T-helper 2 cell treated with Interferon-gamma antibody and Interleukin-4, amounts not matched to agents 100 ng/mL and 5 ng/mL, for 36 hours (primary cell): ENCODE measurements at regions not wholly inside any gene's neighbourhood (a gene's known extent, or its start where the extent isn't known, plus 50 kb on each side); places are given as distances from the start of the nearest gene placed in this dataset.

Experiments
- intact Hi-C: fragments of 100-400 bp; cut with micrococcal nuclease; formaldehyde crosslinking; loops from one replicate; pipeline ENCODE4 v1.15.1; 2023

GRCh38 chr6:14426281-14426680, 308.7 kb downstream of the CD83 start:
- intact Hi-C loops = no loop called here

GRCh38 chr6:14428269-14428668, 310.7 kb downstream of the CD83 start:
- intact Hi-C loops = no loop called here

DNA sequence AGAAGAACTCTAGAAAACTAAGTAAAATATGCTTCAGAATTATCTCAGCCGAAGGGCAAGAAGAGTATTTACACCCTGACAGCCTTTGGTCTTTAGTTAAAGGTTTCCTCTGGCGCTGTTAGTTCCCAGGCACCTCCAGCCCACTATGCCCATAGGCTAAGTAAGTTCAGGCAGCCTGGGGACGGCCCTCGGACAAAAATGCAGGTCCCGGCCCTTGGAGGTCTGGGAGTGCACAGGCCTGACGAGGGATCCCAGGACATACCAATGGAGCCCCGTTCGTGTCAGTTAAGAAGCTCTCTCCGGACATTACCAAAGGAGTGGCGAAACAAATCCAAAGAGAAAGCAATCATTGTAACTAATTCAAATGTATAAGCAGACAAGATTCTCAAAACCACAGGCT, 311.8 kb downstream of the CD83 start:
- intact Hi-C loops = no loop called here

GRCh38 chr6:14430218-14430617, 312.6 kb downstream of the CD83 start:
- intact Hi-C loops = no loop called here

GRCh38 chr6:14431385-14432330, 314.1 kb downstream of the CD83 start:
- intact Hi-C loops = no loop called here

GRCh38 chr6:14434916-14435690, 317.5 kb downstream of the CD83 start:
- intact Hi-C loops = no loop called here

- intact Hi-C loops = no loop called here
Measured at GRCh38 chr6:14436592-14437132, 319.1 kb downstream of the CD83 start.

- intact Hi-C loops = no loop called here
Measured at GRCh38 chr6:14439419-14439818, 321.8 kb downstream of the CD83 start.

- intact Hi-C loops = no loop called here
Measured at GRCh38 chr6:14440215-14440910, 322.8 kb downstream of the CD83 start.

DNA sequence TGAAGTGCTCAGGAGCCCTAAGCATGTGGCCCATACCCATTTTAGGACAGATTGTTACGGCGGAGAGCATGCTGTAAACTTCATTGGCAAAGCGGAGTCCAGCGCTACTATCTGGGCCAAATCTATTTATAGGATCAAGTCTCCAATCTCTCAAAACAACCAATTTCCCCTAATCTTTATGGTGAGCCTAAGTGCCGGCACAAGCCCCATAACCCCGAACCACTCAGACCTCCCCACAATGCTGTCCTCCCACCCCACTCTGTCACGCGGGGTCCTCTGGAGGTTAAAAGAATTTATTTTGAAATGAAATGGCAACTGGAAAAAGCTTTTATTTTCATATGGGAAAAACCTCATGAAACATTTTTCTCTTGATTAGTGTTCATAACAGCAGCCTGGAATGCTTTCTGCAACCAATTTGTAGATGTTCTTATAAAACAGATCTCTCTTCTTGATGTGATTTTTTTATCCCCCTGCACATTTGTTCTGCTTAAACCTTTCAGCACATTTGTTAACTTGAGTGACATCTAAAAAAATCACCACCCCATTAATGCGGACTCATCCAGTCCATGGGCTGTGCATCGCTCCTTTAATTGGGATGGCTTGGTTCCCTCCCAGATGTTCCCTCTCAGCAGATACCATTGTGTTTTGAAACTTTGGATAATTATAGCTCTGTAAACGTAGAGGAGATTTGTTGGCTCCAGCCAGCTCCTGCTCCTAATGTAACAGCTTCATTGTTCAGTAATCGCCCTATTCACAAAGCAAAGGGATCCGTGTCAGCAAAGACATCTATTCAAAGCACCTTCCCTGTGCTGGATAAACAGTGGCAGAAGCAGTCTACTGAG, 323.6 kb downstream of the CD83 start:
- intact Hi-C loops = no loop called here

GRCh38 chr6:14442242-14442641, 324.7 kb downstream of the CD83 start:
- intact Hi-C loops = no loop called here

DNA sequence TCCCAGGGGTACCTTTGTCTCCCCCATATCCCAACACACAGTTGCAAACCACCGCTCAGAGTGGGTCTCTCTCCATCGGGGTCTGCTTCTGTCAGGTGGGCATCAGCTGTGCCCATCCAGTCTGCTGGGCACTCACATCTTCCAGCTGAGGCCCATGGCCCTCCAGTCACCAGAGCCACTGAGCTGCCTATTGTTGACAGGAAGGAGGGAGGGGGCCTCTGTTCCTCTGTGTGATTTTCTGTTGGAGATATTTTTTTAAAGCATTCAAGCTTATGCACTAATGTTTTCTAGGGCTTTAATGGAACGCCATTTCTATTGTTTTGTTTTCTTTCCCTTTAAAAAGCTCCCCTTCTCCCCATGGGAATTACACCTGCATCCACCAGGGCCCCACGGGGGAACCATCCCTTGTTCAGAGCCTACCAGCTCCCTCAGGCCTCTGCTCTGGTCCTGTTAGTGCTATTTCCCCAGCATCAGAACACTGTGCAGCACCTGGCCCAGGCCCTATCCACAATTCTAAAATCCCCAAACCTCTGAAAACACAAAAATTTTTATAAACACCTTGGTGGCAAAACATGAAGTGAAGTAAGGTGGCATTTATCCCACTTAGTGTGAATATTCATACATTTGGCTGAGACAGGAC, 326.2 kb downstream of the CD83 start:
- intact Hi-C loops = no loop called here

DNA sequence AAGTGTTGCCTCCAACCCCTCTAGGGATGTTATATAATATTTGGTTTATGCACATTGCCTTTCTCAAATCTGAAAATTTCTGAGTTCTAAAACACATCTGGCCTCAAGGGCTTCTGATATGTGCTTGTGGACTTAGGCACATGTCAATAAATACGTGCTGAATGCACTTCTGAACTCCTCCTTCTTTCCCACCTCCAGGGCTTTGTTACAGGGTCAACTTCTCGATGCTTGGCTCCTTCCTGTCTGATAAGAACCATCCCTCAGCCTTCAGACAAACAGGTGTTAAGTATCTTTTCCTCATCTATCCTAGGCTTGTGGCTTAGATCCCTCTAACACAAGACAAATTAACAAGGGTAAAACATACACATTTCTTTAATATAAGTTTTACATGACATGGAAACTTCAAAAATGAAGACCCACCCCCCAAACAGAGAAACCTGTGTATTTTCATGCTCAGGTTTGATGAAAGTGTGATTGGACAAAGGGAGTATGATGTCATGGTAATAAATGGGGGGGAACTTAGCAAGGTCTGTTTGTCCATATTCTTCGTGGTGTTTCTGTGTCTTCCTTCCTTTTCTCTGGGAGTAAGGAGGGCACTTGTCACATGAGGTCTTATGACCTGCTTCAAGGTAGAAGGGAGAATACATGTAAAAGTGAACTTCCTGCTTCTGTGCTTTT, 326.9 kb downstream of the CD83 start:
- intact Hi-C loops = no loop called here

- intact Hi-C loops = no loop called here
Measured at GRCh38 chr6:14447240-14447639, 329.7 kb downstream of the CD83 start.

GRCh38 chr6:14448246-14448645, 330.7 kb downstream of the CD83 start:
- intact Hi-C loops = loop anchor here (2.0 kb wide), 1 partner anchor 171 kb away; no protein-coding TSS in a partner anchor

GRCh38 chr6:14450133-14450504, 332.5 kb downstream of the CD83 start:
- intact Hi-C loops = loop anchor here (5.0 kb wide), 2 partner anchors 68 to 427 kb away; no protein-coding TSS in a partner anchor

DNA sequence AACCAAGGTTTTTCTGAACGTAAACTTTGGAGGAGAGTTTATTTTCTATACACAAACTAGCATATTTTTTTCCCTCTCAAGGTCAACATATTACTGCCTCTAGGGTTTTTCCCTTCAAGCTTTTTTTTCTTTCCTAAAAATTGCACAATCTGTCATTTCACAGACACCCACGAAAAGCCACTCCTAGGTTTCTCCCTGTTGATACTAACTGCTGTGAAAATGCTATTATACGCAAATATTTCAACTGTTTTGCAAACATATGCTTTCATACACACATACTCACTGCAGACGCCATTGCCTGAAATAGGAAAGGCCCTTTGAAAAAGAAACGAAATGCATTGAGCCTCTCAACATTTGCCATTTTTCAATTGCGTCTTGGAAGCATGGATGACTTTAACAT, 333.0 kb downstream of the CD83 start:
- intact Hi-C loops = loop anchor here (5.0 kb wide), 2 partner anchors 68 to 427 kb away; no protein-coding TSS in a partner anchor

DNA sequence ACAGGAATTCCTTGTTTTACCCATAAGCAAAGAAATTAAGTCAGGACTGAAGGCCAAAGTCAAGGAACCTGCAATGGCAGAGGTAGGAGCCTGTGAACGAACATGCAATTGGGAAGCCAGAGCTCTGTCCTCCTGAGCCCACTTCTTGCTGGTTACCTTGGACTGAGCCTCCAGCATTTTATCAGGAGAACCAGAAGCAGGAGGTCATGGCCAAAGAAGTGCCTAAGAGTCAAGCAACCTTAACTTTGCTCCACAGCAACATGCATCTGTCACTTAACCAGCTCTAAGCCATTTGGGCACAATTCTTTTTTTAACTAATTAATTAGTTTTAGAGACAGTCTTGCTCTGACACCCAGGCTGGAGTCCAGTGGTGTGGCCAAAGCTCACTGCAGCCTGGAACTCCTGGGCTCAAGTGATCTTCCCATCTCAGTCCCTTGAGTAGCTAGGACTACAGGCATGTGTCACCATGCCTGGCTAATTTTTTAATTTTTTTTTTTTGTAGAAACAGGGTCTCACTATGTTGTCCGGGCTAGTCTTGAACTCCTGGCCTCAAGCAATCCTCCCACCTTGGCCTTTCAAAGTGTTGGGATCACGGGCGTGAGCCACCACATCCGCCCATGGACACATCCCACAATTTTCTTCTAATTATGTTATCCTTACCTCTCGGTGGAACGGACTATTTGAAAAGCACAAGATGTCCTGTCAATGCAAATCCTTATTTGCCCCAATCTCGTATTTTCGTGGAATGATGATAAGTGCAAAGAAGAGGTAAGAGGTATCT, 334.2 kb downstream of the CD83 start:
- intact Hi-C loops = loop anchor here (1.0 to 5.0 kb wide), 7 partner anchors 27 to 797 kb away; no protein-coding TSS in a partner anchor
